HFFc6 (cell line): ENCODE measurements at regions not wholly inside any gene's neighbourhood (a gene's known extent, or its start where the extent isn't known, plus 50 kb on each side); places are given as distances from the start of the nearest gene placed in this dataset.
A peak's percentile ranks its signal among the peaks of the same experiment; 100 is the strongest.

Experiments
- DNase-seq: peaks from one replicate; pipeline ENCODE4 v3.0.0-alpha.2; 2018
- H3K27ac Mint-ChIP-seq: 2 replicates; pipeline ENCODE4 v1.8.0; 2020; ENCODE audit warnings: mild to moderate bottlenecking, mixed read lengths
- H3K27me3 Mint-ChIP-seq: 2 replicates; pipeline ENCODE4 v1.8.0; 2021; ENCODE audit warnings: mild to moderate bottlenecking, moderate library complexity, mixed read lengths; ENCODE audit not compliant: insufficient read depth
- H3K36me3 Mint-ChIP-seq: 2 replicates; pipeline ENCODE4 v1.8.0; 2021; ENCODE audit warnings: low read depth, mixed read lengths
- H3K4me1 Mint-ChIP-seq: 2 replicates; pipeline ENCODE4 v1.8.0; 2020; ENCODE audit warnings: low read depth, mixed read lengths
- H3K4me3 Mint-ChIP-seq: 2 replicates; pipeline ENCODE4 v1.8.0; 2020; ENCODE audit warnings: mild to moderate bottlenecking, moderate library complexity, mixed read lengths
- H3K9me3 Mint-ChIP-seq: 2 replicates; pipeline ENCODE4 v1.8.0; 2020; ENCODE audit warnings: mild to moderate bottlenecking, mixed read lengths
- TF ChIP-seq, protein P1 (sequence below): fragments of 200-600 bp; sonication (generic); IDR thresholded peaks from 2 replicates; pipeline ENCODE4 v1.5.0; 2021; ENCODE audit warnings: antibody characterized with exemption, mild to moderate bottlenecking

DNA sequence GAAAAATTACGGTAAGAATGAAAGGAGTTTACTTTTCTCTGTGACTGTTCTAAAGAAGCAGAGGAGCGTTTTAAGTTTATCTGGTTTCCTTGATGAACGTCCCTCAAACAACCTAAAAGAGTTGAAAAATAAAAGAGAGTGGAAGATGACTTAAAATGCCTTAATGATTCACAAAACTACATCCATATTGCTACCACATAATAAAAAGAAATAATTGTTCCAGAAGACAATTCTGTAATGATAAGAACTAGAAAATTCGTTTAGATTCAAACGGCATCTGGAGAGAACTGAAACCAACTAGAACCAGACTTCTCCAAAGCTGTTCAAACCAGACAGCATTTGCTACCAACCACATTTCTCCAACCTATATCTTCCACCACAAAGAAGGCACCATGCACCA, 68.1 kb downstream of the TEKT4 start:
- no peak overlapping the region for H3K27ac Mint-ChIP-seq
- TF ChIP-seq, protein P1, sequence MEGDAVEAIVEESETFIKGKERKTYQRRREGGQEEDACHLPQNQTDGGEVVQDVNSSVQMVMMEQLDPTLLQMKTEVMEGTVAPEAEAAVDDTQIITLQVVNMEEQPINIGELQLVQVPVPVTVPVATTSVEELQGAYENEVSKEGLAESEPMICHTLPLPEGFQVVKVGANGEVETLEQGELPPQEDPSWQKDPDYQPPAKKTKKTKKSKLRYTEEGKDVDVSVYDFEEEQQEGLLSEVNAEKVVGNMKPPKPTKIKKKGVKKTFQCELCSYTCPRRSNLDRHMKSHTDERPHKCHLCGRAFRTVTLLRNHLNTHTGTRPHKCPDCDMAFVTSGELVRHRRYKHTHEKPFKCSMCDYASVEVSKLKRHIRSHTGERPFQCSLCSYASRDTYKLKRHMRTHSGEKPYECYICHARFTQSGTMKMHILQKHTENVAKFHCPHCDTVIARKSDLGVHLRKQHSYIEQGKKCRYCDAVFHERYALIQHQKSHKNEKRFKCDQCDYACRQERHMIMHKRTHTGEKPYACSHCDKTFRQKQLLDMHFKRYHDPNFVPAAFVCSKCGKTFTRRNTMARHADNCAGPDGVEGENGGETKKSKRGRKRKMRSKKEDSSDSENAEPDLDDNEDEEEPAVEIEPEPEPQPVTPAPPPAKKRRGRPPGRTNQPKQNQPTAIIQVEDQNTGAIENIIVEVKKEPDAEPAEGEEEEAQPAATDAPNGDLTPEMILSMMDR: no peak
- no peaks in the 10 kb centered on the region for H3K36me3 Mint-ChIP-seq

DNA sequence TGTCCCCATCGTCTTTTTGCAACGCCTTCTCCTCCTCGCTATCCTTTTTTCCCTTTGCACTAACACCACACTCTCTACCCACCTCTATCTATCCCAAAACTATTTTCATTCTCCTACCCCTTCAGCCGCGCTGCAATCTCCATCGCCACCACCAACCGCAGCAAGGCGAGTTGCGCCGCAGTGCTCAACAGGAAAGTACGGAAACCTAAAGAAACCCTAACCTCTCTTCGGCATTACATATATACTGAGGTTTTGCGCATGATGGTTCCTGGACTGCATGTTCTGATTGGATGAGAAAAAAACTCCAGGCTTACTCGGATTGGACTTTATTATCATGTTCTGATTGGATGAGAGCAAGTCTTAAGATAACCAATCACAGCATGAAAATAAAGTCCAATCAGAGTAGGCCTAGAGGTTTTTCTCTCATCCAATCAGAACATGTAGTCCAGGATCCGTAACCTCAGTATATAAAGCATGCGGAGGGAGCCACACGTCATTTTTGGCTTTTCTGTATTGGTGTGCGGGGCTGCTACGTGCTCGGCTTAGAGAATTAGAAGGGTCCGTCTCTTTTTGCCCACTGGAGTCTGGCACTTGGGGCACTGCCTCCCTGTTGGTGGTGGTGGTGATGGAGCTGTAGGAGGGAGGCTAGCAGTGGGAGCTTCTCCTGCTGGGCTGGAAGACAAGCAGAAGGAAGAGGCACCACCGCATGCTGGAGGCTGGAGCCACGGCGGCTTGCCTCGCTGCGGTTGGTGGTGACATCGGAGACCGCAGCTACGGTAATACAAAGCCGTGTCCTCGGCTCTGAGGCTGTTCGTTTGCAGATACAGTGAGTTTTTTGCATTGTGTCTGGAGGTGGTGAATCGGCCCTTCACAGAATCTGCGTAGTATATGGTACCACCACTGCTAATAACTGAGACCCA, 76.1 kb downstream of the TEKT4 start:
- H3K4me1 Mint-ChIP-seq: no peaks in the 10 kb centered on the region
- H3K4me3 Mint-ChIP-seq: no peak overlapping the region
- H3K36me3 Mint-ChIP-seq: no peaks in the 10 kb centered on the region
- no peak for DNase-seq
- no peaks in the 10 kb centered on the region for H3K9me3 Mint-ChIP-seq
- TF ChIP-seq, protein P1: no peak
- peaks cover 5% of the 10 kb centered on the region for H3K27me3 Mint-ChIP-seq
- H3K27ac Mint-ChIP-seq: no peak overlapping the region

More for the DNA sequence above, 68.1 kb downstream of the TEKT4 start:
- no peak overlapping the region for H3K4me3 Mint-ChIP-seq
- no peaks in the 10 kb centered on the region for H3K4me1 Mint-ChIP-seq
- peaks cover 7% of the 10 kb centered on the region for H3K27me3 Mint-ChIP-seq
- H3K9me3 Mint-ChIP-seq: no peaks in the 10 kb centered on the region
- DNase-seq: no peak

DNA sequence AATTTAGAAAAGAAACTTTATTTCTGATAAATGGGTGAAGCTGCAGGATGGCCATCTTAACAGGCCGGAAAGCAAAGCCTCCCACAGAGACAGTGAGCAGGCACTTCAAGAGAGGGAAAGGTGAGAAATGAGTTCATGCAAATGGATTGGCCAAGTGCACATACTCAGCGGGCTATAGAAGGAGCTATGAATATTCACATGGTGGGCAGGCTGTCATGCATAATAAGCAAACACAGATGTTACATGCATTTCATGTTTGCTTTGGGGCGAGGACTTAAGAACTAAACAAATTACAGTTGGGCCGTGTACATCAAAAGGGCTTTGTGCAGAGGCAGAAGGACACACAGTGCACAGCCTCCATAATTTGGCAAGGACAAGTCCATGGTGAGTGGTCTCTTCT, 69.8 kb upstream of the MAL start:
- Mint-ChIP-seq H3K27ac (no peak overlapping the region), H3K9me3 (no peaks in the 10 kb centered on the region), H3K4me3 (no peak overlapping the region), H3K27me3 (peaks cover 9% of the 10 kb centered on the region), H3K4me1 (no peaks in the 10 kb centered on the region), H3K36me3 (no peaks in the 10 kb centered on the region)
- TF ChIP-seq, protein P1: no peak
- no peak for DNase-seq

GRCh38 chr2:94956797-94957391, 68.6 kb upstream of the MAL start:
- TF ChIP-seq, protein P1: peak; percentile 91
- peaks cover 9% of the 10 kb centered on the region for H3K27me3 Mint-ChIP-seq
- no peaks in the 10 kb centered on the region for H3K36me3 Mint-ChIP-seq
- DNase-seq: peak; percentile 3
- no peak overlapping the region for H3K4me3 Mint-ChIP-seq
- H3K9me3 Mint-ChIP-seq: no peaks in the 10 kb centered on the region
- no peaks in the 10 kb centered on the region for H3K4me1 Mint-ChIP-seq
- H3K27ac Mint-ChIP-seq: no peak overlapping the region

DNA sequence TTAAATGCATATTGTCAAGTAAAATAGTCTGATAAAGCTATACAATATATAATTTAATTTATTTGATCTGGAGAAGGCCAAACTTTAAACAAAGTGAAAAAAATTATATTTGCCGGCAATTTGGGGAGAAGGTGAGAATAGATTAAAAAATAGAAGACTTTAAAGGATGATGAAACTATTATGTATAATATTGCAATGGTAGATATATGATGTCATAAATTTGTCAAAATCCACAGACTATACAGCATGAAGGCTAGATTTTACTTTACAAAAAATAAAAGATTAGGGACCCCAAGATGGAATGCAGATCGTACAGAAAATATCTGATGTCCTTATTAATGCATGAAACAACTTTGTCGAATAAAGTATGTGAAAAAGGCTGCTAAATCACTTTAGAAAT, 67.3 kb upstream of the MAL start:
- DNase-seq: no peak
- TF ChIP-seq, protein P1: no peak
- Mint-ChIP-seq H3K9me3 (no peaks in the 10 kb centered on the region), H3K36me3 (no peaks in the 10 kb centered on the region), H3K4me3 (no peak overlapping the region), H3K4me1 (no peaks in the 10 kb centered on the region), H3K27me3 (peaks cover 10% of the 10 kb centered on the region), H3K27ac (no peak overlapping the region)
